ENCODE measurements at regions not wholly inside any gene's neighbourhood (a gene's known extent, or its start where the extent isn't known, plus 50 kb on each side); places are given as distances from the start of the nearest gene placed in this dataset.
"Not testable (repeated sequence)": the region's sequence is repeated elsewhere in the genome, so short reads cannot be mapped to it uniquely, and the experiment has no call there.

DNA sequence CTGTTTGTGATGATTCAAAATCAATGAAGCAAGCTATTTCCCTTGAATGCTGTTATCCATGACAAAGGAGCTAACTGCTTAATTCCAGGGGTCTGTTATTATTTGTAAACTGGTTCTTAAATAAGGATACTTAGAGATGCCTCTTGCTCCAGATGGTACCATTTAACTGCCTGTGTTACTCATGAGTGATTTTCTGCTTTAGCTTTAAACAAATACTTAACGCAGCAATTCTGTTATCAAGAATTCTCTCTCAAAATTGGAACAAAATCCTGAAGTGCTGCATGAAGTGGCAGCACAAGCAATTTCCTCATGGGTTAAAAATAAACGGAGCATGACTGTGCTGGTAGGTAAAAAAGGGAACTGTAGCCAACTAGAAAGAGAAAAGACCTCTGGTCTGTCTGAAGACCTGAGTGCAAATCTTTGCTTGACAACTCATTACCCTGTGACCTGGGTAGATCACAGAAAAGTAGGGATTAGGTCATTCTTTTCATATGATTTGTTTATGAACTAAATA, 62.5 kb upstream of the GBE1 start:
- CTCF ChIA-PET: no interaction called here
- WGBS (ENCODE audit: insufficient coverage): 14% methylated on average over 1 of the region's 2 CpGs
- peaks cover 3 to 5% (median 4%) of the 10 kb centered on the region in 3 donors for H3K9me3 Mint-ChIP-seq
- ATAC-seq (replicated peaks in 1 of 4) (no peak), DNase-seq (no peak)
- Histone ChIP-seq H3K4me3 (ENCODE audit: control insufficient read depth in 1 of 2, extremely low read depth in 1 of 2, low read length in 1 of 2) (no peak overlapping the region), H3K27me3 (replicated peaks in 1 of 2; ENCODE audit: control insufficient read depth in 2 of 2, extremely low read depth in 1 of 2, insufficient read depth in 2 of 2, low read length in 1 of 2) (no peaks in the 10 kb centered on the region), H3K4me1 (ENCODE audit: control insufficient read depth in 1 of 2, extremely low read depth in 1 of 2, insufficient read depth in 2 of 2, low read length in 2 of 2) (no peaks in the 10 kb centered on the region), H3K36me3 (ENCODE audit: control insufficient read depth in 2 of 2, extremely low read depth in 1 of 2, insufficient read depth in 1 of 2, low read length in 1 of 2) (no peaks in the 10 kb centered on the region), H3K27ac (ENCODE audit: low read length) (no peak overlapping the region), H3K9me3 (no peaks in the 10 kb centered on the region)
- POLR2A ChIA-PET: no interaction called here
- H3K27ac Mint-ChIP-seq: no peak overlapping the region
- no peaks in the 10 kb centered on the region for H3K27me3 Mint-ChIP-seq
- H3K4me3 Mint-ChIP-seq: no peak overlapping the region
- H3K4me1 Mint-ChIP-seq: no peaks in the 10 kb centered on the region
- no peaks in the 10 kb centered on the region for H3K36me3 Mint-ChIP-seq

DNA sequence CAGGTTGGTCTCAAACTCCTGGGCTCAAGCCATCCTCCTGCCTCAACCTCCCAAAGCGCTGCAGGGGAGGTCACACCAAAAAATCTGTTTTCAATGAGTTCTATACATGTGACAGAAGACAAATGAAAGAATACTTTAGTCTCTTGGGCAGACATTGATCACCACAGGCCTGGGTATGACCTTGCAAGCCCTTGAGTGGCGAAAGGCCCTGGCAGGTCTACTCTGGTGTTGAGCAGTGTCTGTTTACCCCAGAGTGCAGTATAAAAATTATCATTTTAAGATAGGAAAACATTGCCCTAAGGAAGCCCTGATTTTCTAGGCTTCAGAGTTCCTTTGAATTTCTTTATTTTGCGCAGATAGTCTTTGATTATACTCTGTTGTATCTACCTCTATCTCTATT, 61.6 kb upstream of the GBE1 start:
- Histone ChIP-seq H3K4me1 (ENCODE audit: control insufficient read depth in 1 of 2, extremely low read depth in 1 of 2, insufficient read depth in 2 of 2, low read length in 2 of 2) (no peaks in the 10 kb centered on the region), H3K27me3 (replicated peaks in 1 of 2; ENCODE audit: control insufficient read depth in 2 of 2, extremely low read depth in 1 of 2, insufficient read depth in 2 of 2, low read length in 1 of 2) (no peaks in the 10 kb centered on the region), H3K36me3 (ENCODE audit: control insufficient read depth in 2 of 2, extremely low read depth in 1 of 2, insufficient read depth in 1 of 2, low read length in 1 of 2) (no peaks in the 10 kb centered on the region), H3K4me3 (ENCODE audit: control insufficient read depth in 1 of 2, extremely low read depth in 1 of 2, low read length in 1 of 2) (no peak overlapping the region), H3K27ac (ENCODE audit: low read length) (no peak overlapping the region), H3K9me3 (no peaks in the 10 kb centered on the region)
- DNase-seq (no peak), ATAC-seq (replicated peaks in 1 of 4) (no peak)
- WGBS (ENCODE audit: insufficient coverage): no CpG with 5 or more reads among the region's 3 CpGs
- Mint-ChIP-seq H3K36me3 (no peaks in the 10 kb centered on the region), H3K27me3 (no peaks in the 10 kb centered on the region), H3K27ac (no peak overlapping the region), H3K4me1 (no peaks in the 10 kb centered on the region), H3K9me3 (peaks cover 3 to 5% (median 4%) of the 10 kb centered on the region in 3 donors), H3K4me3 (no peak overlapping the region)
- POLR2A ChIA-PET: no interaction called here
- CTCF ChIA-PET: no interaction called here

DNA sequence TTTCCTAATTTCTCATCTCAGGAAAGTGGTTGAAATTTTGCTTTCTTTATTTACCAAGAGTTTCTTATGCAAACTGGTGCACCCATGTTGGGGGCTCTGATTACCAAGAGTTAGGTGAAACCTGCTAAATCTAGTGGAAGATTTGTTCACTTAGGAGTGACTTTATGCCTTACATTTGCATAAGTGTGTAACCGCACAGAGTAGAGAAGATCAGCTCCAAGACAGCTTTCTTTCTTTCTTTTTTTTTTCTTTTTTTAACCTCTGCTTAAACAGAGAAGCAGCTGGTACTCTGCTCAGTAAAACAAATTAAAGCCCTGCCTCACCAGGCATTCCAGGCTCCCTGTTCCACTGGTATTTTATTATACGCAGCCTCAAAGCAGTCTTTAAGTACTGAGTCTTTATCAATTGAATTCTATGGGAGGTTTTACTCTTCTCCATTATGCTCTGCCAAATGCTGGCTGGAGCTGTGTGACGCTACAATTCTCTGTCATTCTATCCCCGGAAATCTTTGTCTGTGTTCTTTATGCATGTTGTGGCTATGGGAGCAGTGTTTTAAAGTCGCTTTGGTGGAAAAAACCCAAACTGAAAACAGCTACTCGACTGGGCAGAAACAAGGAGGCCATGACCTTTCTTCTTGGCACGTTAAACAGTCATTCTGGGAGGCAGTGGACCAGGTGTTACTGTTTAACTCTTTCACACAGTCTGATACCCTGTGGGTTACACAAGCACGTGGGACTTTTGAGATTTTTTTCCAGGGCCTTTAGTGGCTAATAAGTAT, 55.2 kb upstream of the GBE1 start:
- Mint-ChIP-seq H3K4me3 (no peak overlapping the region), H3K4me1 (peaks cover 1 to 7% (median 2%) of the 10 kb centered on the region in 3 donors), H3K27me3 (peaks cover 0 to 5% of the 10 kb centered on the region in 2 donors), H3K27ac (no peak overlapping the region), H3K9me3 (peaks cover 3 to 5% (median 4%) of the 10 kb centered on the region in 3 donors), H3K36me3 (no peaks in the 10 kb centered on the region)
- DNase-seq (no peak), ATAC-seq (replicated peaks in 1 of 4) (no peak)
- POLR2A ChIA-PET: no interaction called here
- Histone ChIP-seq H3K36me3 (ENCODE audit: control insufficient read depth in 2 of 2, extremely low read depth in 1 of 2, insufficient read depth in 1 of 2, low read length in 1 of 2) (no peaks in the 10 kb centered on the region), H3K27ac (ENCODE audit: low read length) (no peak overlapping the region), H3K4me1 (ENCODE audit: control insufficient read depth in 1 of 2, extremely low read depth in 1 of 2, insufficient read depth in 2 of 2, low read length in 2 of 2) (peaks cover 0 to 10% of the 10 kb centered on the region in 2 experiments), H3K4me3 (ENCODE audit: control insufficient read depth in 1 of 2, extremely low read depth in 1 of 2, low read length in 1 of 2) (no peak overlapping the region), H3K9me3 (no peaks in the 10 kb centered on the region), H3K27me3 (replicated peaks in 1 of 2; ENCODE audit: control insufficient read depth in 2 of 2, extremely low read depth in 1 of 2, insufficient read depth in 2 of 2, low read length in 1 of 2) (no peaks in the 10 kb centered on the region)
- CTCF ChIA-PET: no interaction called here
- WGBS (ENCODE audit: insufficient coverage): 20% methylated on average over 3 of the region's 8 CpGs

DNA sequence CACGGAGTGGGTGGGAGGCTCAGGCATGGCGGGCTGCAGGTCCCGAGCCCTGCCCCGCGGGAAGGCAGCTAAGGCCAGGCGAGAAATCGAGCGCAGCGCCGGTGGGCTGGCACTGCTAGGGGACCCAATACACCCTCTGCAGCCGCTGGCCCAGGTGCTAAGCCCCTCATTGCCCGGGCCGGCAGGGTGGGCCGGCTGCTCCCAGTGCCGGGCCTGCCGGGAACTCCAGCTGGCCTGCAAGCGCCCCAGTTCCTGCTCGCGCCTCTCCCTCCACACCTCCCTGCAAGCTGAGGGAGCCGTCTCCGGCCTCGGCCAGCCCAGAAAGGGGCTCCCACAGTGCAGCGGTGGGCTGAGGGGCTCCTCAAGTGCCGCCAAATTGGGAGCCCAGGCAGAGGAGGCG, 50.7 kb upstream of the GBE1 start:
- H3K4me1 ChIP-seq (ENCODE audit: control insufficient read depth in 1 of 2, extremely low read depth in 1 of 2, insufficient read depth in 2 of 2, low read length in 2 of 2); H3K27ac Mint-ChIP-seq; H3K27me3 Mint-ChIP-seq; ATAC-seq (replicated peaks in 1 of 4); H3K9me3 ChIP-seq; H3K36me3 ChIP-seq (ENCODE audit: control insufficient read depth in 2 of 2, extremely low read depth in 1 of 2, insufficient read depth in 1 of 2, low read length in 1 of 2); H3K4me3 ChIP-seq (ENCODE audit: control insufficient read depth in 1 of 2, extremely low read depth in 1 of 2, low read length in 1 of 2); H3K27ac ChIP-seq (ENCODE audit: low read length); H3K4me3 Mint-ChIP-seq; DNase-seq; H3K36me3 Mint-ChIP-seq; H3K27me3 ChIP-seq (replicated peaks in 1 of 2; ENCODE audit: control insufficient read depth in 2 of 2, extremely low read depth in 1 of 2, insufficient read depth in 2 of 2, low read length in 1 of 2); H3K9me3 Mint-ChIP-seq; POLR2A ChIA-PET; H3K4me1 Mint-ChIP-seq; CTCF ChIA-PET: not testable (repeated sequence)
- WGBS (ENCODE audit: insufficient coverage): 93% methylated on average over 15 of the region's 25 CpGs
